K562 (cell line): ENCODE measurements at regions not wholly inside any gene's neighbourhood (a gene's known extent, or its start where the extent isn't known, plus 50 kb on each side); places are given as distances from the start of the nearest gene placed in this dataset.

Experiments
- GATA2 ChIP-seq: sonication (generic); formaldehyde crosslinking; IDR thresholded peaks from 2 replicates; pipeline ENCODE4 v1.4.0; 2020; ENCODE audit warnings: mild to moderate bottlenecking, missing genetic modification reagents
- NONO ChIP-seq, 2 experiments: fragments of 200-400 bp in 1 of 2; fragments of 450-650 bp in 1 of 2; formaldehyde crosslinking in 1 of 2; IDR thresholded peaks; 2 replicates each; pipeline ENCODE4 v1.6.1; 2017; ENCODE audit warnings: low read depth in 2 of 2, mild to moderate bottlenecking in 2 of 2, moderate library complexity in 2 of 2, low read length in 1 of 2
- RERE ChIP-seq: sonication (generic); formaldehyde crosslinking; IDR thresholded peaks from 2 replicates; pipeline ENCODE4 v1.8.0; 2023; ENCODE audit warnings: missing genetic modification reagents, mild to moderate bottlenecking, borderline replicate concordance
- ZBTB9 ChIP-seq: fragments of 450-650 bp; formaldehyde crosslinking; IDR thresholded peaks from 2 replicates; pipeline ENCODE4 v1.4.0; 2020; ENCODE audit warnings: mild to moderate bottlenecking, moderate library complexity
- ZKSCAN8 ChIP-seq: fragments of 200-800 bp; sonication (Bioruptor generic); IDR thresholded peaks from 2 replicates; pipeline ENCODE4 v1.6.1; 2016; ENCODE audit warnings: missing genetic modification characterization, missing compliant biosample characterization

GRCh38 chr1:47574451-47575165, 136.8 kb downstream of the FOXD2 start (continued):
- TF ChIP-seq RERE (CRISPR knock-in tag) (no peak), GATA2 (no peak), NONO (IDR thresholded peaks at IDR 0.05; ENCODE audit: low read depth in 2 of 2, low read length in 1 of 2) (no peak), ZKSCAN8 (no peak), ZBTB9 (CRISPR knock-in tag) (no peak)
